Left renal pelvis (tissue), 4 donors: ENCODE measurements at regions not wholly inside any gene's neighbourhood (a gene's known extent, or its start where the extent isn't known, plus 50 kb on each side); places are given as distances from the start of the nearest gene placed in this dataset.

Experiments
- DNase-seq, 4 donors: peaks; one replicate each; pipeline ENCODE4 v3.0.0-alpha.2; 2013; ENCODE audit warnings: low read depth in 4 of 4, low spot score in 3 of 4

DNA sequence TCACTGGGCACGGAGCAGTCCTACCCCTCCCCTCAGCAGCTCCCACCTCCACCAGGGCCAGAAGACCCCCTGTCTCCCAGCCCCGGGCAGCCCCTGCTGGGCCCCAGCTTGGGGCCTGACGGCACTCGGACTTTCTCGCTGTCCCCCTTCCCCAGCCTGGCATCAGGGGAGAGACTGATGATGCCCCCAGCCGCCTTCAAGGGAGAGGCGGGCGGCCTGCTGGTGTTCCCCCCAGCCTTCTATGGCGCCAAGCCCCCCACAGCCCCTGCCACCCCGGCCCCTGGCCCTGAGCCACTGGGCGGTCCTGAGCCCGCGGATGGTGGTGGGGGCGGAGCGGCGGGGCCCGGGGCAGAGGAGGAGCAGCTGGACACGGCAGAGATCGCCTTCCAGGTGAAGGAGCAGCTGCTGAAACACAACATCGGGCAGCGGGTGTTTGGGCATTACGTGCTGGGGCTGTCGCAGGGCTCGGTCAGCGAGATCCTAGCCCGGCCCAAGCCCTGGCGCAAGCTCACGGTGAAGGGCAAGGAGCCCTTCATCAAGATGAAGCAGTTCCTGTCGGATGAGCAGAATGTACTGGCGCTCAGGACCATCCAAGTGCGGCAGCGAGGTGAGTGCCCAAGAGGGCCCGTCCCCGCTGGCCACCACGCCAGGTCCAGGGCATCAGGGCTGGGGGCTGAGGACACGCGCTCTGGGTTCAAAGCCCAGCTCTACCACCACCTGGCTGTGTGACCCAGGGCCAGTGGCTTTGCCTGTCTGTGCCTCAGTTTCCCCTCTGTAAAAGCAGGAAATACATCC lies 58.6 kb downstream of the PHETA1 start:
- no peak for DNase-seq

DNA sequence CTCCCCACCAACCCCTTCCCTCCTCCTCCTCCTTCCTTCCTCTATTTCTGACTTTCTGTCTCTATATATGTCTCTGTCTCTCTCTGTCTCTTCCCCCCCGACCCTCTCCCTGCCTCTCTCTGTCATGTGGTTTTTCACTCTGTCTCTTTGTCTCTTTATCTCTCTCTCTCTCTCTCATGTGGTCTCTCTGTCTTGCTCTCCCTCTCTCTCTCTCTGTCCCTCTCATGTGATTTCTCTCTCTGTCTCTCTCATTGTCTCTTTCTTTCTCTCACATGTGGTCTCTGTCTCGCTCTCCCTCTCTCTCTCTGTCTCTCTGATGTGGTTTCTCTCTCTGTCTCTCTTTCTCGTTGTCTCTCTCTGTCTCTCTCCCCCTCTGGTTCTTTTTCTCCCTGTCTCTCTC lies 59.3 kb downstream of the PHETA1 start:
- DNase-seq = no peak

DNA sequence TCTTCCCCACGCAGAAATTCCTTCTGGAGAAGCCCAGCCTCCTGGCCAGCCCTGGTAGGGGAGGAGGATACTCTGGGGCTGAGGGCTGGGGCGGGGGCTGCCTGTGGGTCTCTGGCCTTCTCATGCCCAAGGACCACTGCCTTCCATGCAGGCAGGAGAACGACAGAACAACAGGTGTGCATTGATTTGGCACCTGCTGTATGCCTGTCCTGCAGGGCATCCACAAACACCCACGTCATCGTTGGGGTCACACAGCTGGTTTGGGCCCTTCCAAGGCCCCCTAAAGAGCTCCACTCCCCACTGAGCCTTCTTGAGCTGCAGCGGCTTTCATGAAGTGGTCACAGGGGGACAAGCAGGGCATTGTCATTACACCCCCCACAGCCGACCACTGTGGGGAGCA lies 60.4 kb downstream of the PHETA1 start:
- DNase-seq = no peak

DNA sequence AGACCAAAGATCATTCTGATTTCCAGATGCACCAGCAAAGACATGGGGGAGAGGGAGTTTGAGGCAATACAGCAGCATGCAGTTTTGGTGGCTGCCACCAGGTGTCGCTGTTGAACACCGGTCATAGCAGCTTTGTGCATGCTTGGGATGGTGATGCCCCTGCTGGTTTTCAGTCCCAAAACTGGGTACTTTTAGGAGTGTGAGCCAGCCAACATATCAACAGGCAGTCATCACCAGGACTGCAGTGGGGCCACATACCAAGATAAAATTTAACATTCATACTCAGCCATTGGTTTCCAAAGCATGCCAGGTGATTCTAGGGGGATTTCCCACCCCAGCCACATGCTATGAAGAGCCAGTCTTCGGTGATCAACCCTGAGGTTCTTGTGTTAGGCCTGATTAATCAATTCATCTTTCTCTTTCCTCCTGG lies 64.2 kb downstream of the PHETA1 start:
- DNase-seq = no peak

DNA sequence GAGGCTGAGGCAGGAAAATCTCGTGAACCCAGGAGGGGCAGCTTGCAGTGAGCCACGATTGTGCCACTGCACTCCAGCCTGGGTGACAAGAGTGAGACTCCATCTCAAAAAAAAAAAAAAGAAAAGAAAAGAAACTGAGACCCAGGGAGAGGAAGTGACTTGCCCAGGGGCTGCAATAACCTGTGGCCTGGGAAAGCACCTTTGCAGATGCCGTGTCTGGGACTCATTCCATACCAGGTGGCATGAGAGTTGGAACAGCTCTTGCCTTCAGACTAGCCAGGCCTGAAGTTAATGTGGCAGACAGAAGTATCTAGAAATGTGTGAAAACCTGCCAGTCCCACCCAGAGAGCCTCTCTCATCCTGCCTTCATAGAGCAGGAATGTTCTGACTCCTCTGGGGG lies 65.4 kb downstream of the PHETA1 start:
- DNase-seq = no peak

DNA sequence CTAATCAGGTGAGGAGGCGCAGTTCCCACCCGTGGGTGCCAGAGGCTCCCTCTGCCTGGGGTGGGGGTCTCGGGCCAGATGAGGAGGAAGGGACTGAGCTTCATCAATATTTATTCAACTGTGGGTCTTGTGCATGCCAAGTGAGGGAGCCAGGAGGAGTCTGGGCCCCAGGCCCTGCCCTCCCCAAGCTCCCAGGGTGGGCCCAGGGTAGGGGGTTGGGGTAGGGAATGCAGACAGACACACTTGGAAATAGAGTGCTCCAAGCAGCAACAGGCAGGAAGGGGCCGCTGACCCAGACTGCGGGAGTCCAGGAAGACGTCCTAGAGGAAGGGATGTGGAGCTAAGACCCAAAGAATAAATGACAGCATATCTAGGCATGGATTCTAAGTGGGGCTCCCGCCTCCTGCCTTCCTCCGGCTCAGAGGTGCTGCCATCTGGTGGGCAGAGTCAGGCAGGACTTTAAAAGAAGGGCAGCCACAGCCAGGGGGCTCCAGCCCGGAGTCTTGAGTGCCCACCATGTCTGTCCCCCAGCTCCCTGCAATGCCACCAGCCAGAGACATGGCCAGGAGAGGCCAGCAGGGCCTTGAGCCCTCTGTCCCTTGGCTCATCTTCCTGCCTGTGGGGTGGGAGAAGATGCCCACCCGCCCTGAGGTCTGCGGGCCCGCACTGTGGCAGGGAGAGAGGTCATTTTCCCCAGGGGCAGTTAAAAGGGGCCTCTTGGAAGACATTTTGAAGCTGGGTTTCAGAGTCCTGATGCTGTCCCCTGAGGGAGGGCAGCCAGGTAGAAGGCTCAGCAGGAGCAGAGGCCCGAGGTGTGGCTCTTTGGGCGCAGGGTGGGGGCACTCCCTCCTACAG lies 70.1 kb downstream of the PHETA1 start:
- peak; percentile 19 to 56 (median 34) for DNase-seq

DNA sequence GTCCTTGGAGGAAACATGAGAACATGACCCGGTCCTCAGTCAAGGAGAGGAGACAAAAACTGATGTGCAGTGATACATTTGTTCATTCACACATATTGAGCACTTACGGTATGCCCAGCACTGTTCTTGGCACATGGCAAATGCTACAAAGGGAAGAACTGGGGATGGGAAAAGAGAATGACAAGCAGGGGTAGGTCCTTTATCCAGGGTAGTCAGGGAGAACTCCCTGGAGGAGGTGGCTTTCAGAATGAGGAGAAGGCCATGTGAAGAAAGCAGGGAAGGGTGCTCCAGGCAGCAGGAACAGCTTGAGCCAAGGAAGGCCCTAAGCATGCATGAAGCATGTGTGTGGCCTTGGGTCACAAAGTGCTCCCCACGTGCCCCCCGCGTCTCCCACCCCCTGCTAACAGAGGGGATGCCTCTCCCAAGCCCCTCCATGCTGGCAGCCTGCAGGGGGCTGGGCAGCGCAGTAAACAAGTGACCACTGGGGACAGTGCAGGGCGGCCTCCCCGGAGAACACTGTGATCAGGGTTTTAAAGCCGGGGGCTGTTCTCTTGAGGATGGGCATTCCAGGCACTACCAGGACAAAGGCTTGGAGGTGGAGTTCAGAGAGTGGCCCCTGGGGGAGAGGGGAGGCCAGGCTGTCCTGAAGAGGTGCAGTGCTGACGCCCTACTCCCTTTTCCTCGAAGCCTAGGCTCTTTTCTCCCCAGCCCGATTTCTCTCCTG lies 71.0 kb downstream of the PHETA1 start:
- DNase-seq = no peak

DNA sequence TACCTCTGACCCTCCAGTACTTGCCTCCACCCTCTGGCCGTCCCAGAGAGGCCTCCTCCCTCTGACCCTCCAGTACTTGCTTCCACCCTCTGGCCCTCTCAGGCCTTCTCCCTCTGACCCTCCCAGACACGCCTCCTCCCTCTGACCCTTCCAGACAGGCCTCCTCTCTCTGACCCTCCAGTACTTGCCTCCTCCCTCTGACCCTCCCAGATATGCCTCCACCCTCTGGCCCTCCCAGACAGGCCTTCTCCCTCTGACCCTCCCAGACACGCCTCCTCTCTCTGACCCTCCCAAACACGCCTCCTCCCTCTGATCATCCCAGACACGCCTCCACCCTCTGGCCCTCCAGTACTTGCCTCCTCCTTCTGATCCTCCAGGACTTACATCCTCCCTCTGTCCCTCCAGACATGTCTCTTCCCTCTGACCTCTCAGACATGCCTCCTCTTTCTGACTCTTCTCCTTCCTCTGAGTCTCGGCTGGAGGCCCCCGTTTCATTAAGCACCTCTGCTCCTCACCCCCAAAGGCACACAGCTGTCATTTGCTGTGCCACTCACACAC lies 71.9 kb downstream of the PHETA1 start:
- DNase-seq = no peak

DNA sequence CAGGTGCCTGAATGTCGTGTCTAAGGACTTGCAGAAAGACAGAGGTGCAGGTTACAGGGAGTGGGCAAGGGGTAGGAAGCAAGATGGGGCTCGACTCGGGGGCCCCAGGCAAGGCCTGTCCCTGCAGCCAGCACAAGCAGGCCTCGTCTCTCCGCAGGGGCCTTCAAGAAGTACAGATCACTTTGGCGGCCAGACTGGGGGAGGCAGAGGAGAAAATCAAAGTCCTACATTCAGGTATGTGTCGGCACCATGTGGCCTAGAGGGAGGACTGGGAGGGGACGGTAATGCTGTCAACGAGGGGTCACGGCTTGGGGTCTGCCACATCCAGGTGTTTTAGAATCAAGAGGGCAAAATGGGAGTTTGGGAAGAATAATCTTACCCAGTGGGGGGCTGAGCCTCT lies 73.7 kb downstream of the PHETA1 start:
- DNase-seq = no peak

DNA sequence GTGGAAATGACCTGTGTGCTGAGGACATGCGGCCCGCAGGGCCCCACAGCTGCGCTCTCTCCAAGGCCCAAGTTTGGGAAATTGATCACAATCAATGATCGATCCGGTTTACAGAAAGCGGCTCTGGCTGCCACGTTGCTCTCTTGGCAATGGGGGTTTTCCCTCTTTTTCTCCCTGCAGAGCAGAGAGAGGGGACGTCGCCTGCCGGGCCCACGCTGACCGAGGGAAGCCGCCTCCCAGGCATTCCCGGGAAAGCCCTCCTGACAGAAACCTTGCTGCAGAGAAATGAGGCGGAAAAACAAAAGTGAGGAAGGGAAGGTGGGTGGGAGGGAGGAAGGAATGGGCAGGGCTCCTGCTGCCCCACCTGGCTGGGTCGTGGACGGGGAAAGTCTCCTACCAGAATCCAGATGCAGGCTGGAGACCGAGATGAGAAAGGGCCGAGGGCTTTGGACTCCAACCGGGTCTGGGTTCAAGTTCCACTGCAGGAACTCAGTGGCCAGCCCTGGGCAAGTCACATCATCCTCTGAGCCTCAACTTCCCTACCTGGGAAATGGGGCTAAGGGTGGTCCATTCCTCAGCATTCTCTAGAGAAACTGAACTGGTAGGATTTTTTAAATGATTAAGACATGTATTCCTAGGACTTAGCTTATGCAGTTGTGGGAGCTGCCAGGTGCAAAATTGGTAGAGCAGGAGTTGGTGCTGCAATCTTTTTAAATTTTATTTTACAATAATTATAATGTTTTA lies 75.5 kb downstream of the PHETA1 start:
- no peak for DNase-seq

DNA sequence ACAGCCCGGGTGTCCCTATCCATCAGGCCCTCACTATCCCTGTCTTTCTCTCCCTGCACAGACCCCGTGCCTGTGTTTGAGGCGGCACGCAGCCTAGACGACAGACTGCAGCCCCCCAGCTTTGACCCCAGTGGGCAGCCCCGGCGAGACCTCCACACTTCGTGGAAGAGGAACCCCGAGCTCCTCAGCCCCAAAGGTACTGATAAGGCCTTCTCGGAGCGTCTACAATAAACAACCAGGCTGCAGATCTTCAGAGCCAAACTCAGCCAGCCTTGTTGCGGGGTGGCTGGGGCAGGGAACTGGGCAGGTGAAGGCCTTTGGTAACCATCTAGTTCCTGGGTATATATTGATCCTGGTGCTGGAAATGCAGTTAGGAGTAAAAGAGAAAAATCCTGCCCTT lies 77.5 kb downstream of the PHETA1 start:
- DNase-seq = no peak

DNA sequence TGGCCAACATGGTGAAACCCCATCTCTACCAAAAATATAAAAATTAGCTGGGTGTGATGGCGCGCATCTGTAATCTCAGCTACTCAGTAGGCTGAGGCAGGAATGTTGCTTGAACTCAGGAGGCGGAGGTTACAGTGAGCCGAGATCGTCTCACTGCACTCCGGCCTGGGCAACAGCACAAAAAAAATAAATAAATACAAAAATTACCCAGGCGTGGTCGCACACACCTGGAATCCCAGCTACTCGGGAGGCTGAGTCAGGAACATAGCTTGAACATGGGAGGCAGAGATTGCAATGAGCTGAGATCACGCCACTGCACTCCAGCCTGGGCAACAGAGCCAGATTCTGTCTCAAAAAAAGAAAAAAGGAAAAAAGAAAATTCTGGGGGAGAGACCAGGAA lies 80.1 kb downstream of the PHETA1 start:
- DNase-seq = no peak

DNA sequence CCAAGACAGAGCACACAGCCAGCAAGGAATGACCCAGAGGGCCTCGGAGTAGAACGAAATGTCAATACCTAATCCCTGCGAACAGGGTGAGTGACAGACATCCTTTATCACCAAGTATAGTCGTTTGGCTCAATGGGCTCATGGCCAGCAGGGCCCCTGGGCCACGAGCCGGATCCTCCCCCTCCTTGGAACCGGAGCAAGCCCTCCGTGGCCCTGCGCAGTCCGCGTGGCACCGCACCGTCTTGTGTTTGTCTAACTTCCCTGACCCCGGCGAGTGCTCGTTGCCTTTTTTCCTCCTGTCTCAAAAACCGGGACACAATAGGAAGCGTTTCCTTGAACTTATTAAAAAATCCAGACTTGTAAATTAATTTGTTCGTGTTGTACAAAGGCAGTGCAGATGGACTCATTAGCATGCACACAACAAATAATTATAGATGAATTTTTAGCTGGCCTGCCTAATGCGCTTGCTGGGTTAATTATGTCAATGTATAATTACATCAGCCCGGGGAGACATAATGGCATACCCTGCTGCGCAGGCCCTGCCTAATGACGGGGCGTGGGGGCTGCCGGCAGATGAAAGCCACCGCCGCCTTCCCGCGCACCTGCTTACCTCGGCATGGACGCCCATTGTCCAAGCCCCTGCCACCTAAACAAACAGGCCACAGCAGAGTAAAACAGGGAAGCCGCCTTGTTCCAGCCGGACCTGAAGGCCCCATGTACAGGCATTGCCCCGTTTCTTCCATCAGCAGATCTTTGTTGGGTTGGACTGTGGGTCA lies 81.6 kb downstream of the PHETA1 start:
- no peak for DNase-seq

DNA sequence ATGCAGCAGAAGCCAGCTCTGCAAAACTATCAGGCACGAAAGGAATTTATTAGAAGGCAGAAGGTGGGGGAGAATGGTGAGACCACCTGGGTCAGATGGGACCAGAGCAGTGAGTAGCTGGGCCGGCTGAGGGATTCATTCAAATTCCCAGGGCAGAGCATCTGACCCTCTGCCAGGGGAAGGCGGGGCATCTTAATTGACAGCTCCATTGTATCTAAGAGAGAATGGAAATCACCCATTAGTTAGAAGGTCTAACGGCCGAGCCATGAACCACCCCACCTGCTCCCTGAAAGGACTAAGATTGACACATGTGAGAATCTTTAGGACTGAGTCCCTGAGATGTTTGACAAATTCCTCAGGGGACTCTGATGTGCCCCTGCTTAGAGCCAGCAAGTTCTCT lies 83.7 kb downstream of the PHETA1 start:
- no peak for DNase-seq

DNA sequence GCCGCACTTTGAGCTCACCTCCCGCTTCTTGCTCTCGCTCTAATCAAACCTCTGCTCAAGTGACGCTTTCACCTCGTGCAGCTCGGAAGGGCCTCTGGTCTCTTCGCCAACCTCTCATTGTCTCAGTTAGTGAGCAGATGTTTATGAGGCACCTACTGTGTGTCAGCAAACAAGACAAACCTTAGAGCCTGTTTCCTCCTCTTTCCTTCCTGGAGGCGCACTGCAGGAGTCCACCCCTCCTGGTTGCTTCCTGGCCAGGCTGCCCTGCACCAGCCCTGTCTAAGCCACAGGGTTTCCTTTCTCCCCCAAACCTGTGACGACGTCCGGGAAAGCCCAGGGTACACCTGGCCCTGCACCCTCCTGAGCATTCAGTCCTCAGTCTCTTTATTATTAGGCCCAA lies 84.2 kb downstream of the PHETA1 start:
- DNase-seq = no peak

DNA sequence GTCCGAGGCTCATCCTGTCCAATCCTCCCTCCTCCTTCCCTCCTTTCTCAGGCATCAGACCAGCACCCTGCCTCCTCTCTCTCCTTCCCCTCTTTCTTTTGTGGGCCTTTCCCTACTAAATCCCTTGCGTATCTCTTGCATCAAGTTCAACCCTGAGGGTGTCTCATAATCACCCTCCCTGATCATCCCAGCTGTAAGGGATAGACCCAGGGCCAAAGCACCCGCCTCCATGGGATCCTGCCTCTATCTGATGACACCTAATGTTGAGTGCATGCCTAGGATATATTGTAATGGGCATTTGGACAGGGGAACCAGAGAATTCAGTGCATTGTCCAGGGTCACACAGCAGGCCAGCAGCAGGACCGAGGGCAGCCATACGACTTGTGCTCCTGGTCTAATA lies 84.9 kb downstream of the PHETA1 start:
- DNase-seq = no peak

DNA sequence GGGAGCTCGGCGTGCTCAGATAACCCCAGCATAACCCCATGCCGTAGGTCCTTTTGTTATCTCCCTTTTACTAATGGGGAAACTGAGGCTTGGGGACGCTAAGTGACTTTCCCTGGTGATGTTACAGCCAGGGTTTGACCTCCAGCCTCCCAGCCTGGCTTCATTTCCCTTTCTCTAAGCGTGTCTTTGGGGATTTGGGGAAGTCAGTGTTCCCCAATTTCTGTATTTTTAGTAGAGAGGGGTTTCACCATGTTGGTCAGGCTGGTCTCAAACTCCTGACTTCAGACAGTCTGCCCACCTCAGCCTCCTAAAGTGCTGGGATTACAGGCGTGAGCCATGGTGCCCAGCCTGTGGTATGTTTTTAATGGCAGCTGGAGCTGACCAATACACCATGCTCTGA lies 85.4 kb downstream of the PHETA1 start:
- DNase-seq = no peak

DNA sequence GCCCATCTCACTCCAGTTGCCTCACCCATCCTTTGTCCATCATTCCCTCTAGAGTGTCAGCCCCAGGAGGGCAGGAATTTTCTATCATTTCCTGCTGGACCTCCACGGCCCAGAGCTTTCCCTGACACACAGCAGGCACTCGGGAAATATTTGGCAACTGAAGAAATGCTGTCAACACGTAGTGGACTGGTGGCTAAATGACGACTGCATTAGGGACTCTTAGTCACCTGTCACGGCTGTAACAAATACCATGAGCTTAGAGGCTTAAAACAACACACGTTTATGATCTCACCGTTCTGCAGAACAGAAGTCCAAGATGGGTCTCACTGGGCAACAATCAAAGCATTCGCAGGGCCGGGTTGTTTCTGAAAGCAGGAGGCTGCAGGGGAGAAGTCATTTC lies 91.3 kb downstream of the PHETA1 start:
- DNase-seq = no peak

DNA sequence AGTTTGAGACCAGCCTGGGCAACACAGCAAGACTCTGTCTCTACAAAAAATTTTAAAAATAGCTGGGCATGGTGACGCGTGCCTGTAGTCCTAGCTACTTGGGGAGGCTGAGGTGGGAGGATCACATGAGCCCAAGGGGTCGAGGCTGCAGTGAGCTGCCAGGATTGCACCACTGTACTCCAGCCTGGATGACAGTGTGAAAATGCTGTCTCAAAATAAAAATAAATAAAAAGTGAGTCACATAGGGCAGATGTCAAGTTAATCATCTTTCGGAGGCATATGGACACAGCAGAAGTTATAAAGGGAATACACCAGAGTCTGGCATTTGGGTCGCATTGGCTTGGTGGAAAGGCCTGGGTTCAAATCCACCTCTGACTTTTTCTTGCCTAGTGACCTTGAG lies 92.7 kb downstream of the PHETA1 start:
- DNase-seq = no peak

DNA sequence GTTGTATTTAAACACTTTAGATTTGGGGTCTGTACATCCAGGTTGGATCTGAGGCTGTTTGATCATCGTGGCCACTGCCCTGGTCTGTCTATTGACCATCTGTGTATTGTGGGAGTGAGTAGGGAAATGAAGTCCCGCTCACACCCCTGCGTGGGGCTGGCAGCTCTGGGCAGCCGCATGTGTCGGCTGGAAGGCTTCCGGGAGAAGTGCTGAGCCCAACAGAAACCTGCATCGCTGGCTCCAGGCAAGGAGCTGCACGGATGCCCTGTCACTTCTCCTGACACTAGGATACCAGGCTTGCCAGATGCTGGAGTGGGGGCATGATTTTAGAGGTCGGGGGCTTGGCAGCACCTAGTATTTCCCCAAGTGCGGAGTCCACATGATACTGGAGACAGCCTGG lies 93.6 kb downstream of the PHETA1 start:
- no peak for DNase-seq
